ENCODE measurements at regions not wholly inside any gene's neighbourhood (a gene's known extent, or its start where the extent isn't known, plus 50 kb on each side); places are given as distances from the start of the nearest gene placed in this dataset.

GRCh38 chr21:15531986-15532385 is 197.8 kb upstream of the USP25 start:
- TF ChIP-seq CSDC2 (CRISPR knock-in tag; IDR thresholded peaks at IDR 0.05) (no peak), ZNF565 (CRISPR knock-in tag; conservative IDR thresholded peaks at IDR 0.05; ENCODE audit: low read depth) (no peak), ZFP3 (CRISPR knock-in tag; IDR thresholded peaks at IDR 0.05) (no peak), ZFP30 (CRISPR knock-in tag; IDR thresholded peaks at IDR 0.05) (no peak), ZC3H10 (CRISPR knock-in tag; IDR thresholded peaks at IDR 0.05) (no peak), ARNTL (CRISPR knock-in tag; IDR thresholded peaks at IDR 0.05; ENCODE audit: borderline replicate concordance, low read depth) (no peak), ISL1 (CRISPR knock-in tag; IDR thresholded peaks at IDR 0.05) (no peak), ZNF70 (CRISPR knock-in tag; IDR thresholded peaks at IDR 0.05) (no peak)
- TF ChIP-seq, protein P1, sequence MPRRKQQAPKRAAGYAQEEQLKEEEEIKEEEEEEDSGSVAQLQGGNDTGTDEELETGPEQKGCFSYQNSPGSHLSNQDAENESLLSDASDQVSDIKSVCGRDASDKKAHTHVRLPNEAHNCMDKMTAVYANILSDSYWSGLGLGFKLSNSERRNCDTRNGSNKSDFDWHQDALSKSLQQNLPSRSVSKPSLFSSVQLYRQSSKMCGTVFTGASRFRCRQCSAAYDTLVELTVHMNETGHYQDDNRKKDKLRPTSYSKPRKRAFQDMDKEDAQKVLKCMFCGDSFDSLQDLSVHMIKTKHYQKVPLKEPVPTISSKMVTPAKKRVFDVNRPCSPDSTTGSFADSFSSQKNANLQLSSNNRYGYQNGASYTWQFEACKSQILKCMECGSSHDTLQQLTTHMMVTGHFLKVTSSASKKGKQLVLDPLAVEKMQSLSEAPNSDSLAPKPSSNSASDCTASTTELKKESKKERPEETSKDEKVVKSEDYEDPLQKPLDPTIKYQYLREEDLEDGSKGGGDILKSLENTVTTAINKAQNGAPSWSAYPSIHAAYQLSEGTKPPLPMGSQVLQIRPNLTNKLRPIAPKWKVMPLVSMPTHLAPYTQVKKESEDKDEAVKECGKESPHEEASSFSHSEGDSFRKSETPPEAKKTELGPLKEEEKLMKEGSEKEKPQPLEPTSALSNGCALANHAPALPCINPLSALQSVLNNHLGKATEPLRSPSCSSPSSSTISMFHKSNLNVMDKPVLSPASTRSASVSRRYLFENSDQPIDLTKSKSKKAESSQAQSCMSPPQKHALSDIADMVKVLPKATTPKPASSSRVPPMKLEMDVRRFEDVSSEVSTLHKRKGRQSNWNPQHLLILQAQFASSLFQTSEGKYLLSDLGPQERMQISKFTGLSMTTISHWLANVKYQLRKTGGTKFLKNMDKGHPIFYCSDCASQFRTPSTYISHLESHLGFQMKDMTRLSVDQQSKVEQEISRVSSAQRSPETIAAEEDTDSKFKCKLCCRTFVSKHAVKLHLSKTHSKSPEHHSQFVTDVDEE (CRISPR knock-in tag; IDR thresholded peaks at IDR 0.05), result no peak

Measured in SK-N-SH treated with all-trans-retinoic acid at 6 μM for 48 hours (cell line).